CD14-positive monocyte (primary cell): ENCODE measurements at regions not wholly inside any gene's neighbourhood (a gene's known extent, or its start where the extent isn't known, plus 50 kb on each side); places are given as distances from the start of the nearest gene placed in this dataset.

Experiments used
- DNase-seq, 3 donors: peaks; one replicate each; pipeline ENCODE4 v3.0.0-alpha.2; 2011 to 2022
- H2AFZ ChIP-seq: 2 replicates; pipeline ENCODE4 v1.6.0; 2012; ENCODE audit warnings: mild to moderate bottlenecking, low read depth, low read length, inconsistent platforms; ENCODE audit not compliant: insufficient read depth, poor library complexity, severe bottlenecking
- H3K27ac ChIP-seq, 2 donors: 1 replicate in 1 of 2; 2 replicates in 1 of 2; pipeline ENCODE4 v1.5.1; 2012 to 2013; ENCODE audit warnings: low read length in 2 of 2, control low read depth in 1 of 2, inconsistent platforms in 1 of 2, low read depth in 1 of 2, mild to moderate bottlenecking in 1 of 2
- H3K27me3 ChIP-seq, 2 donors: one replicate each; pipeline versions ENCODE4 v1.6.0 to v1.6.1; 2011 to 2013; ENCODE audit warnings: low read length in 2 of 2; ENCODE audit not compliant: control insufficient read depth in 2 of 2, insufficient read depth in 2 of 2
- H3K36me3 ChIP-seq, 2 donors: replicated peaks in 1 of 2; 1 replicate in 1 of 2; 2 replicates in 1 of 2; pipeline versions ENCODE4 v1.5.1 to v1.6.1; 2012 to 2013; ENCODE audit warnings: low read length in 2 of 2, control low read depth in 1 of 2, inconsistent platforms in 1 of 2, mild to moderate bottlenecking in 1 of 2; ENCODE audit not compliant: insufficient read depth in 2 of 2, control insufficient read depth in 1 of 2
- H3K4me1 ChIP-seq, 2 donors: 1 replicate in 1 of 2; 2 replicates in 1 of 2; pipeline versions ENCODE4 v1.5.1 to v1.6.1; 2012 to 2013; ENCODE audit warnings: low read length in 2 of 2, control low read depth in 1 of 2, inconsistent platforms in 1 of 2, mild to moderate bottlenecking in 1 of 2, moderate library complexity in 1 of 2; ENCODE audit not compliant: insufficient read depth in 2 of 2, control insufficient read depth in 1 of 2
- H3K4me2 ChIP-seq: replicated peaks from 2 replicates; pipeline ENCODE3; 2012; ENCODE audit warnings: low read length, moderate library complexity, mild to moderate bottlenecking; ENCODE audit not compliant: poor library complexity, severe bottlenecking; ENCODE audit errors: extremely low read depth
- H3K4me3 ChIP-seq, 3 experiments: fragments of 200-600 bp in 1 of 3; sonication (generic) in 1 of 3; replicated peaks in 1 of 3; 1 replicate in 2 of 3; 2 replicates in 1 of 3; pipeline ENCODE4 v1.5.1; 2011 to 2013; ENCODE audit warnings: low read length in 3 of 3, mild to moderate bottlenecking in 3 of 3, control low read depth in 2 of 3, low read depth in 2 of 3, inconsistent platforms in 1 of 3, moderate library complexity in 1 of 3
- H3K79me2 ChIP-seq: 2 replicates; pipeline ENCODE4 v1.6.0; 2012; ENCODE audit warnings: mild to moderate bottlenecking, control low read depth, inconsistent platforms, low read length, moderate library complexity; ENCODE audit not compliant: insufficient read depth
- H3K9ac ChIP-seq: 2 replicates; pipeline ENCODE4 v1.6.0; 2017; ENCODE audit warnings: low read length, mild to moderate bottlenecking; ENCODE audit not compliant: insufficient read depth, poor library complexity, severe bottlenecking
- H3K9me3 ChIP-seq, 2 donors: replicated peaks in 1 of 2; 1 replicate in 1 of 2; 2 replicates in 1 of 2; pipeline versions ENCODE4 v1.5.1 to v1.6.1; 2012 to 2013; ENCODE audit warnings: low read length in 2 of 2, control low read depth in 1 of 2; ENCODE audit not compliant: control insufficient read depth in 1 of 2, insufficient read depth in 1 of 2
- H4K20me1 ChIP-seq: 2 replicates; pipeline ENCODE4 v1.6.0; 2012; ENCODE audit warnings: mild to moderate bottlenecking, low read length, control low read depth, moderate library complexity; ENCODE audit not compliant: insufficient read depth
- H3K27ac Mint-ChIP-seq, 7 donors: one replicate each; pipeline ENCODE4 v1.8.0; 2020; ENCODE audit warnings: mild to moderate bottlenecking in 7 of 7, mixed read lengths in 7 of 7, moderate library complexity in 6 of 7, inconsistent platforms in 2 of 7
- H3K27me3 Mint-ChIP-seq, 3 donors: one replicate each; pipeline ENCODE4 v1.8.0; 2021 to 2022; ENCODE audit warnings: low read depth in 3 of 3, mild to moderate bottlenecking in 3 of 3, mixed read lengths in 3 of 3, moderate library complexity in 3 of 3, inconsistent platforms in 1 of 3
- H3K36me3 Mint-ChIP-seq, 2 donors: one replicate each; pipeline ENCODE4 v1.8.0; 2020; ENCODE audit warnings: mixed read lengths in 2 of 2, inconsistent platforms in 1 of 2, mild to moderate bottlenecking in 1 of 2
- H3K4me1 Mint-ChIP-seq: one replicate; pipeline ENCODE4 v1.8.0; 2020; ENCODE audit warnings: mild to moderate bottlenecking, mixed read lengths
- H3K4me3 Mint-ChIP-seq, 2 donors: one replicate each; pipeline ENCODE4 v1.8.0; 2020; ENCODE audit warnings: mild to moderate bottlenecking in 2 of 2, mixed read lengths in 2 of 2, moderate library complexity in 1 of 2
- H3K9me3 Mint-ChIP-seq, 7 donors: one replicate each; pipeline ENCODE4 v1.8.0; 2020 to 2022; ENCODE audit warnings: mixed read lengths in 7 of 7, mild to moderate bottlenecking in 6 of 7, moderate library complexity in 6 of 7, inconsistent platforms in 2 of 7
- WGBS: methylation state at CpG from one replicate; pipeline ENCODE4 v1.1.5; 2013; ENCODE audit warnings: missing lambda C conversion rate; ENCODE audit not compliant: insufficient coverage; 5-methylcytosine and 5-hydroxymethylcytosine counted together
- intact Hi-C, 2 donors: fragments of 100-400 bp; cut with micrococcal nuclease; formaldehyde crosslinking; loops; one replicate each; pipeline versions ENCODE4 v1.15.0 to v1.15.1; 2023
- TF ChIP-seq, protein P1 (sequence below): fragments of 200-600 bp; IDR thresholded peaks from one replicate; pipeline ENCODE4 v1.8.0; 2022; ENCODE audit warnings: antibody characterized with exemption, mild to moderate bottlenecking

- intact Hi-C loops: no loop called here
- Histone ChIP-seq H4K20me1 (no peaks in the 10 kb centered on the region), H3K9ac (no peak overlapping the region), H3K79me2 (no peaks in the 10 kb centered on the region), H3K4me1 (no peaks in the 10 kb centered on the region), H2AFZ (no peak overlapping the region), H3K36me3 (no peaks in the 10 kb centered on the region), H3K4me3 (no peak overlapping the region), H3K9me3 (no peaks in the 10 kb centered on the region), H3K27me3 (peaks cover 0 to 2% of the 10 kb centered on the region in 2 donors), H3K4me2 (no peak overlapping the region), H3K27ac (no peak overlapping the region)
- TF ChIP-seq, protein P1, sequence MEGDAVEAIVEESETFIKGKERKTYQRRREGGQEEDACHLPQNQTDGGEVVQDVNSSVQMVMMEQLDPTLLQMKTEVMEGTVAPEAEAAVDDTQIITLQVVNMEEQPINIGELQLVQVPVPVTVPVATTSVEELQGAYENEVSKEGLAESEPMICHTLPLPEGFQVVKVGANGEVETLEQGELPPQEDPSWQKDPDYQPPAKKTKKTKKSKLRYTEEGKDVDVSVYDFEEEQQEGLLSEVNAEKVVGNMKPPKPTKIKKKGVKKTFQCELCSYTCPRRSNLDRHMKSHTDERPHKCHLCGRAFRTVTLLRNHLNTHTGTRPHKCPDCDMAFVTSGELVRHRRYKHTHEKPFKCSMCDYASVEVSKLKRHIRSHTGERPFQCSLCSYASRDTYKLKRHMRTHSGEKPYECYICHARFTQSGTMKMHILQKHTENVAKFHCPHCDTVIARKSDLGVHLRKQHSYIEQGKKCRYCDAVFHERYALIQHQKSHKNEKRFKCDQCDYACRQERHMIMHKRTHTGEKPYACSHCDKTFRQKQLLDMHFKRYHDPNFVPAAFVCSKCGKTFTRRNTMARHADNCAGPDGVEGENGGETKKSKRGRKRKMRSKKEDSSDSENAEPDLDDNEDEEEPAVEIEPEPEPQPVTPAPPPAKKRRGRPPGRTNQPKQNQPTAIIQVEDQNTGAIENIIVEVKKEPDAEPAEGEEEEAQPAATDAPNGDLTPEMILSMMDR: no peak
- Mint-ChIP-seq H3K4me3 (no peak overlapping the region), H3K36me3 (no peaks in the 10 kb centered on the region), H3K9me3 (peaks cover 0 to 5% (median 0%) of the 10 kb centered on the region in 7 donors), H3K27me3 (peaks cover 0 to 4% (median 0%) of the 10 kb centered on the region in 3 donors), H3K4me1 (no peaks in the 10 kb centered on the region), H3K27ac (no peak overlapping the region)
- 100% methylated on average over 1 of the region's 2 CpGs for WGBS
- no peak for DNase-seq
These were observed 58.0 kb upstream of the SCOC start for GRCh38 chr4:140315438-140315837.

- TF ChIP-seq, protein P1: no peak
- H3K4me1 ChIP-seq: no peaks in the 10 kb centered on the region
- Mint-ChIP-seq H3K36me3 (no peaks in the 10 kb centered on the region), H3K4me1 (no peaks in the 10 kb centered on the region), H3K27ac (no peak overlapping the region), H3K9me3 (peaks cover 0 to 4% (median 0%) of the 10 kb centered on the region in 7 donors), H3K27me3 (peaks cover 0 to 5% (median 0%) of the 10 kb centered on the region in 3 donors), H3K4me3 (no peak overlapping the region)
- H3K79me2 ChIP-seq: no peaks in the 10 kb centered on the region
- H3K4me2 ChIP-seq: no peak overlapping the region
- DNase-seq: no peak
- no peaks in the 10 kb centered on the region for H4K20me1 ChIP-seq
- H3K9me3 ChIP-seq: no peaks in the 10 kb centered on the region
- H3K27me3 ChIP-seq: peaks cover 0 to 2% of the 10 kb centered on the region in 2 donors
- intact Hi-C loops: no loop called here
- no CpG with 5 or more reads among the region's 1 CpG for WGBS
- H2AFZ ChIP-seq: no peak overlapping the region
- no peak overlapping the region for H3K4me3 ChIP-seq
- no peak overlapping the region for H3K9ac ChIP-seq
- H3K36me3 ChIP-seq: no peaks in the 10 kb centered on the region
- H3K27ac ChIP-seq: no peak overlapping the region
These were observed 58.4 kb upstream of the SCOC start for GRCh38 chr4:140315019-140315418.
